NT2/D1 (cell line): ENCODE measurements at regions not wholly inside any gene's neighbourhood (a gene's known extent, or its start where the extent isn't known, plus 50 kb on each side); places are given as distances from the start of the nearest gene placed in this dataset.

ENCODE experiments used
- SUZ12 ChIP-seq: IDR thresholded peaks from 2 replicates; pipeline ENCODE4 v1.6.1; 2011; ENCODE audit not compliant: insufficient read length, insufficient read depth; ENCODE audit errors: extremely low read depth
- YY1 ChIP-seq: IDR thresholded peaks from 2 replicates; pipeline ENCODE4 v1.6.1; 2011; ENCODE audit not compliant: insufficient read length, insufficient read depth
- ZNF274 ChIP-seq: IDR thresholded peaks from 2 replicates; pipeline ENCODE4 v1.6.1; 2011; ENCODE audit warnings: mild to moderate bottlenecking, low read depth, low read length

DNA sequence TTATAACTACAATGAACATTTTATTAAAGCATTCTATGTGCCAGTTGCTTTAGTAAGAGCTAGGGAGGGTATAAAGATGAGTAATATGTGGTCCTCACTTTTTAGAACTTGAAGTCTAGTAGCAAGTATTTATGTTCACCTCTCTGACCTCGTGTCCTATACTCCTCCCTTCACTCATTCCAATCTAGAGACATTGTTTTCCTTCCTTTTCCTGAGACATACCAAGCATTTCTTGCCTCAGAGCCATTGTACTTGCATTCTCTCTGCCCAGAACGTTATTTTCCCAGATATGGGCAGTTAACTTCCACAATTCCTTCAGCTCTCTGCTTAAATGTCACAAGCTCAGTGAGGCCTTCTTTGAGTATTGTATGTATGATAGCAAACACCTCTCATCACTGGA lies 408.6 kb downstream of the PDCD6IP start:
- TF ChIP-seq YY1 (no peak), ZNF274 (no peak), SUZ12 (no peak)
